ENCODE measurements at regions not wholly inside any gene's neighbourhood (a gene's known extent, or its start where the extent isn't known, plus 50 kb on each side); places are given as distances from the start of the nearest gene placed in this dataset.
A peak's percentile ranks its signal among the peaks of the same experiment; 100 is the strongest.

- Histone ChIP-seq H3K9me2 (no peaks in the 10 kb centered on the region), H2AFZ (ENCODE audit: low read depth) (no peak overlapping the region), H3K36me3 (replicated peaks in 1 of 2; ENCODE audit: control insufficient read depth in 1 of 2, insufficient read depth in 2 of 2, low read length in 1 of 2) (no peaks in the 10 kb centered on the region), H4K20me1 (ENCODE audit: insufficient read depth) (no peaks in the 10 kb centered on the region), H3K79me2 (ENCODE audit: insufficient read depth) (no peaks in the 10 kb centered on the region), H3F3A (replicated peaks; ENCODE audit: insufficient read depth) (peaks cover 7% of the 10 kb centered on the region), H3K4me2 (no peak overlapping the region), H3K27ac (ENCODE audit: low read depth in 2 of 2, low read length in 1 of 2) (peak overlapping the region in 1 of 2 experiments; percentile 21; a peak in 1 of 4 replicates), H3K9ac (no peak overlapping the region), H3K4me3 (ENCODE audit: low read depth in 2 of 2, low read length in 1 of 2) (no peak overlapping the region), H3K4me1 (ENCODE audit: control insufficient read depth in 1 of 2, insufficient read depth in 2 of 2, low read depth in 1 of 2, low read length in 1 of 2) (no peaks in the 10 kb centered on the region), H3K9me3 (no peaks in the 10 kb centered on the region), H3K27me3 (ENCODE audit: insufficient read depth) (no peaks in the 10 kb centered on the region)
- no peak for DNase-seq
- ChIA-PET CTCF (no interaction called here), POLR2A (no interaction called here)
- WGBS (ENCODE audit: low lambda C conversion rate) = 87% methylated on average over 5 of the region's 5 CpGs
- TF ChIP-seq REST (IDR thresholded peaks at IDR 0.05; ENCODE audit: low read depth, low read length) (no peak), RAD21 (IDR thresholded peaks at IDR 0.05; ENCODE audit: low read length) (no peak), YY1 (IDR thresholded peaks at IDR 0.05; ENCODE audit: low read depth) (no peak), ELF1 (IDR thresholded peaks at IDR 0.05) (no peak), RCOR1 (IDR thresholded peaks at IDR 0.05; ENCODE audit: low read length) (no peak), MEF2A (IDR thresholded peaks at IDR 0.05; ENCODE audit: borderline replicate concordance, low read depth) (no peak), GATA2 (CRISPR knock-in tag; IDR thresholded peaks at IDR 0.05) (no peak), POLR2AphosphoS5 (IDR thresholded peaks at IDR 0.05; ENCODE audit: low read depth, low read length) (no peak), IRF3 (IDR thresholded peaks at IDR 0.05; ENCODE audit: low read depth, low read length) (no peak), EP300 (IDR thresholded peaks at IDR 0.05; ENCODE audit: borderline replicate concordance in 1 of 2, low read depth in 1 of 2, low read length in 1 of 2) (no peak), CTCF (IDR thresholded peaks at IDR 0.05) (no peak), EZH2phosphoT487 (IDR thresholded peaks at IDR 0.05; ENCODE audit: borderline replicate concordance, low read depth) (no peak), PBX3 (IDR thresholded peaks at IDR 0.05) (no peak), TAF1 (IDR thresholded peaks at IDR 0.05; ENCODE audit: borderline replicate concordance, low read depth, low read length) (no peak), ZBTB33 (IDR thresholded peaks at IDR 0.05; ENCODE audit: borderline replicate concordance, low read depth) (no peak)
Measured at GRCh38 chr3:105957722-105958121, 88.9 kb upstream of the CBLB start.

Measured in SK-N-SH (cell line).